K562 (cell line): ENCODE measurements at regions not wholly inside any gene's neighbourhood (a gene's known extent, or its start where the extent isn't known, plus 50 kb on each side); places are given as distances from the start of the nearest gene placed in this dataset.

ENCODE experiments used
- ATAC-seq: fragments of 200-7000 bp; cut with Tn5 transposase; 3 replicates; pipeline ENCODE4 v1.9.1; 2020; ENCODE audit warnings: moderate library complexity
- BruUV-seq: library from RNA; stranded (reverse); fragments of 400-500 nt; replicated peaks from 2 replicates; lab custom pipeline; 2021; lab: Mats Ljungman, UMichigan
- CTCF ChIA-PET: fragments of 300-600 bp; formaldehyde crosslinking; extraction: SDS; loops from one replicate; lab custom pipeline; 2021; ENCODE audit warnings: low intra/inter-chr PET ratio; lab: Yijun Ruan, JAX
- POLR2A ChIA-PET: fragments of 300-600, 350-650 bp; sonication (Branson Sonifier 250); formaldehyde crosslinking; extraction: SDS; loops from one replicate; lab custom pipeline; 2021; ENCODE audit warnings: antibody characterized with exemption, inconsistent platforms; lab: Yijun Ruan, JAX
- DNase-seq, 4 experiments: peaks; one replicate each; pipeline versions ENCODE4 v3.0.0 to v3.0.0-alpha.2; 2011 to 2018; ENCODE audit warnings: low spot score in 3 of 4, mixed read lengths in 3 of 4; ENCODE audit errors: extremely low read depth in 1 of 4
- FAIRE-seq: peaks from 2 replicates; lab custom pipeline; 2011; peaks lifted over from hg19 to GRCh38; lab: Jason Lieb, UNC
- H2AFZ ChIP-seq: 2 replicates; pipeline ENCODE4 v1.6.0; 2011; ENCODE audit warnings: low read depth, low read length, control low read depth, inconsistent platforms
- H3K27ac ChIP-seq: fragments of 200-600 bp; 3 replicates; pipeline ENCODE4 v1.8.0; 2011; ENCODE audit warnings: low read depth, mild to moderate bottlenecking, control low read depth, inconsistent platforms, low read length, moderate library complexity, mixed read lengths; ENCODE audit errors: extremely low read depth
- H3K27me3 ChIP-seq, 2 experiments: fragments of 300-600 bp in 1 of 2; 2 replicates in 1 of 2; 3 replicates in 1 of 2; pipeline versions ENCODE4 v1.6.0 to v1.8.0; 2011; ENCODE audit warnings: inconsistent platforms in 2 of 2, low read length in 2 of 2, mild to moderate bottlenecking in 1 of 2, mixed read lengths in 1 of 2, moderate library complexity in 1 of 2; ENCODE audit not compliant: control insufficient read depth in 2 of 2, insufficient read depth in 2 of 2
- H3K36me3 ChIP-seq: fragments of 300-600 bp; 3 replicates; pipeline ENCODE4 v1.8.0; 2011; ENCODE audit warnings: mild to moderate bottlenecking, low read length, inconsistent platforms; ENCODE audit not compliant: control insufficient read depth, insufficient read depth
- H3K4me1 ChIP-seq, 2 experiments: fragments of 200-600 bp in 1 of 2; replicated peaks in 1 of 2; 2 replicates in 1 of 2; 3 replicates in 1 of 2; pipeline versions ENCODE4 v1.5.1 to v1.8.0; 2011; ENCODE audit warnings: inconsistent platforms in 2 of 2, low read length in 2 of 2, mild to moderate bottlenecking in 1 of 2, mixed read lengths in 1 of 2, moderate library complexity in 1 of 2; ENCODE audit not compliant: control insufficient read depth in 2 of 2, insufficient read depth in 2 of 2
- H3K4me2 ChIP-seq: 2 replicates; pipeline ENCODE4 v1.6.1; 2011; ENCODE audit warnings: low read length, control low read depth, inconsistent platforms, mixed read lengths; ENCODE audit not compliant: insufficient read depth
- H3K4me3 ChIP-seq: fragments of 200-600 bp; sonication (generic), shearing (Covaris generic); 2 replicates; pipeline ENCODE4 v1.5.1; 2016; ENCODE audit warnings: control low read depth, inconsistent platforms
- H3K79me2 ChIP-seq: fragments of 200-600 bp; 3 replicates; pipeline ENCODE4 v1.8.0; 2011; ENCODE audit warnings: low read length, inconsistent platforms; ENCODE audit not compliant: control insufficient read depth, insufficient read depth
- H3K9ac ChIP-seq, 2 experiments: 2 replicates each; pipeline versions ENCODE4 v1.6.0 to v1.6.1; 2011; ENCODE audit warnings: low read depth in 2 of 2, low read length in 2 of 2, control low read depth in 1 of 2, inconsistent platforms in 1 of 2, mild to moderate bottlenecking in 1 of 2, mixed read lengths in 1 of 2; ENCODE audit not compliant: insufficient read depth in 1 of 2
- H3K9me1 ChIP-seq: one replicate; pipeline ENCODE4 v1.6.0; 2011; ENCODE audit warnings: inconsistent platforms, mild to moderate bottlenecking, low read length, moderate library complexity; ENCODE audit not compliant: control insufficient read depth, insufficient read depth
- H3K9me3 ChIP-seq: replicated peaks from 2 replicates; pipeline ENCODE4 v1.5.1; 2011; ENCODE audit warnings: low read depth, low read length, inconsistent platforms; ENCODE audit not compliant: control insufficient read depth, insufficient read depth
- H4K20me1 ChIP-seq: replicated peaks from 2 replicates; pipeline ENCODE4 v1.6.1; 2011; ENCODE audit warnings: low read length, inconsistent platforms, mixed read lengths; ENCODE audit not compliant: control insufficient read depth, insufficient read depth
- CBFA2T2 ChIP-seq: fragments of 450-650 bp; conservative IDR thresholded peaks from 2 replicates; pipeline ENCODE4 v1.6.1; 2017; ENCODE audit warnings: mild to moderate bottlenecking
- CBFA2T3 ChIP-seq: fragments of 450-650 bp; IDR thresholded peaks from 2 replicates; pipeline ENCODE4 v1.6.1; 2017
- FUS ChIP-seq: fragments of 200-400 bp; formaldehyde crosslinking; optimal IDR thresholded peaks from 2 replicates; pipeline ENCODE3; 2017; ENCODE audit warnings: low read depth, low read length
- HDAC3 ChIP-seq: fragments of 450-650 bp; IDR thresholded peaks from 2 replicates; pipeline ENCODE4 v1.6.1; 2018; ENCODE audit warnings: borderline replicate concordance, mild to moderate bottlenecking, moderate library complexity; ENCODE audit not compliant: partially characterized antibody
- POLR2AphosphoS5 ChIP-seq: IDR thresholded peaks from 2 replicates; pipeline ENCODE4 v1.6.1; 2011; ENCODE audit warnings: mild to moderate bottlenecking, low read depth, low read length, moderate library complexity; ENCODE audit not compliant: control insufficient read depth, insufficient read depth
- RCOR1 ChIP-seq, 2 experiments: IDR thresholded peaks; 2 replicates each; pipeline ENCODE4 v1.6.1; 2012; ENCODE audit warnings: low read depth in 2 of 2, low read length in 2 of 2, borderline replicate concordance in 1 of 2, improper control_type of control experiment in 1 of 2
- TAL1 ChIP-seq: fragments of 450-650 bp; IDR thresholded peaks from 2 replicates; pipeline ENCODE4 v1.6.1; 2016; ENCODE audit warnings: mild to moderate bottlenecking
- TEAD4 ChIP-seq, 2 experiments: sonication (generic) in 1 of 2; formaldehyde crosslinking in 1 of 2; IDR thresholded peaks; 2 replicates each; pipeline versions ENCODE4 v1.6.1 to v1.8.0; 2012 to 2022; ENCODE audit warnings: borderline replicate concordance in 1 of 2, inconsistent platforms in 1 of 2, low read length in 1 of 2, mild to moderate bottlenecking in 1 of 2, missing genetic modification reagents in 1 of 2
- TRIM24 ChIP-seq, 2 experiments: fragments of 450-650 bp; IDR thresholded peaks; 2 replicates each; pipeline ENCODE4 v1.6.1; 2016
- ZNF445 ChIP-seq: fragments of 250-450 bp; sonication (Bioruptor Pico); IDR thresholded peaks from 2 replicates; pipeline ENCODE4 v1.4.0; 2020; ENCODE audit warnings: low read depth, mild to moderate bottlenecking, moderate library complexity
- WGBS: fragments of 100-300 bp; shearing (Covaris generic); methylation state at CpG from one replicate; pipeline ENCODE4 v1.1.6; 2016; ENCODE audit warnings: low coverage, mixed read lengths; ENCODE audit not compliant: insufficient coverage; ENCODE audit errors: missing lambda C conversion rate; 5-methylcytosine and 5-hydroxymethylcytosine counted together
- in situ Hi-C: fragments of 300-500 bp; cut with MboI; formaldehyde crosslinking; loops from 4 replicates; pipeline ENCODE4 v1.15.0; 2018; ENCODE audit warnings: inconsistent platforms, mixed read lengths
- intact Hi-C: fragments of 100-400 bp; cut with micrococcal nuclease; formaldehyde crosslinking; loops from 2 replicates; pipeline ENCODE4 v1.14.2; 2022

DNA sequence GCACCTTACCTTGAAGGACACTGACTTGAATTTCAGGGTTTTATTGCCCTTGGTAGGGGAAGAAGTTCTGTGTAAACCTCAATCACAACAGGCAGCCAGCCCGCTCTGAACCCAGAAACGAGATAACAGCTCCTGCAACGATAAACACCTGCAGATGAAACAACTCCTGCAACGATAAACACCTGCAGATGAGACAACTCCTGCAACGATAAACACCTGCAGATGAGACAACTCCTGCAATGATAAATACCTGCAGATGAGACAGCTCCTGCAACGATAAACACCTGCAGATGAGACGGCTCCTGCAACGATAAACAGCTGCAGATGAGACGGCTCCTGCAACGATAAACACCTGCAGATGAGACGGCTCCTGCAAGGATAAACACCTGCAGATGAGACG, 54.0 kb upstream of the TBXT start:
- FAIRE-seq (no peak), ATAC-seq (no peak), DNase-seq (no peak)
- Histone ChIP-seq H3K4me2 (no peak overlapping the region), H4K20me1 (no peaks in the 10 kb centered on the region), H3K27ac (no peak overlapping the region), H3K9ac (no peak overlapping the region), H3K9me1 (no peaks in the 10 kb centered on the region), H3K27me3 (peaks cover 20 to 44% of the 10 kb centered on the region in 2 experiments), H3K4me3 (no peak overlapping the region), H2AFZ (no peak overlapping the region), H3K79me2 (no peaks in the 10 kb centered on the region), H3K9me3 (no peaks in the 10 kb centered on the region), H3K36me3 (no peaks in the 10 kb centered on the region), H3K4me1 (peaks cover 0 to 10% of the 10 kb centered on the region in 2 experiments; a peak in 4 of 5 replicates)
- BruUV-seq = no TSS peak
- CTCF ChIA-PET = no interaction called here
- TF ChIP-seq CBFA2T2 = peak; percentile 60
- TF ChIP-seq HDAC3 = no peak
- peak; percentile 38; the same call in 1 of the 2 replicates for TF ChIP-seq CBFA2T3
- no peak for TF ChIP-seq ZNF445 (CRISPR knock-in tag)
- TF ChIP-seq RCOR1 (IDR thresholded peaks at IDR 0.05; ENCODE audit: borderline replicate concordance in 1 of 2, low read depth in 2 of 2, low read length in 2 of 2) = no peak
- TF ChIP-seq TEAD4 (IDR thresholded peaks at IDR 0.05; ENCODE audit: low read length) = peak; percentile 53; the same call in 1 of the 2 replicates
- TF ChIP-seq TEAD4 (CRISPR knock-in tag; IDR thresholded peaks at IDR 0.05; ENCODE audit: borderline replicate concordance) = no peak
- 0 out of 4 replicates have a peak, but pooled peaks of 1 of the 2 experiments have one; percentile 33 for TF ChIP-seq TRIM24 (IDR thresholded peaks at IDR 0.05)
- TF ChIP-seq FUS = no peak
- peak; percentile 32; the same call in 1 of the 2 replicates for TF ChIP-seq TAL1
- no peak for TF ChIP-seq POLR2AphosphoS5
- 2% methylated on average over 12 of the region's 12 CpGs for WGBS
- in situ Hi-C loops = no loop called here
- intact Hi-C loops = no loop called here
- POLR2A ChIA-PET = interaction anchor here (0.6 kb wide), 2 partner anchors 17 to 541 kb away, joined by 3 read pairs; no protein-coding TSS in a partner anchor
